EL (cell line): ENCODE measurements at regions not wholly inside any gene's neighbourhood (a gene's known extent, or its start where the extent isn't known, plus 50 kb on each side); places are given as distances from the start of the nearest gene placed in this dataset.
"Not testable (repeated sequence)": the region's sequence is repeated elsewhere in the genome, so short reads cannot be mapped to it uniquely, and the experiment has no call there.

Experiments
- DNase-seq: peaks from one replicate; pipeline ENCODE4 v3.0.0-alpha.2; 2016

- DNase-seq = no peak
Measured at GRCh38 chr5:105868038-105868780, 1802.5 kb downstream of the EFNA5 start.

DNA sequence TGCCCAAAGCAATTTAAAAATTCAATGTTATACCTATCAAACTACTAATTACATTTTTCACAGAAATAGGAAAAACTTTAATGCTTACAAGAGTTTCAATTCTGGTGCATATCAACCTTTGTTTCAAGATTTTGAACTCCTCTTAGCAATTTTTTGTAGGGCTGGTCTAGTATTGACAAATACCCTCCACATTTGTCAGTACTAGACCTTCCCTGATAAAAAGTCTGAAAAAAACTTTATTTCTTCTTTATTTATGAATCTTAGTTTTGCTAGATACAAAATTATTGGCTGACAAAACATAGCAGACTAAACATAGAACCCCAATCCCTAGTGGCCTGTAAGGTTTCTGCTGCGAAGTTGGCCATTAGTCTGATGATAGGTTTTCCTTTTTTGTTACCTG, 1804.9 kb downstream of the EFNA5 start:
- no peak for DNase-seq

DNA sequence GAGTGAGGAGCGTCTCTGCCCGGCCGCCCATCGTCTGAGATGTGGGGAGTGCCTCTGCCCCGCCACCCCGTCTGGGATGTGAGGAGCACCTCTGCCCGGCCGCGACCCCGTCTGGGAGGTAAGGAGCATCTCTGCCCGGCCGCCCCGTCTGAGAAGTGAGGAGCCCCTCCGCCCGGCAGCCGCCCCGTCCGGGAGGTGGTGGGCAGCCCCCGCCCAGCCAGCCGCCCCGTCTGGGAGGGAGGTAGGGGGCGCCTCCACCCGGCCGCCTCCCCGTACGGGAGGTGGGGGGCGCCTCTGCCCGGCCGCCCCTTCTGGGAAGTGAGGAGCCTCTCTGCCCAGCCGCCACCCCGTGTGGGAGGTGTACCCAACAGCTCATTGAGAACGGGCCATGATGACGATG, 1811.4 kb downstream of the EFNA5 start:
- DNase-seq = not testable (repeated sequence)

DNA sequence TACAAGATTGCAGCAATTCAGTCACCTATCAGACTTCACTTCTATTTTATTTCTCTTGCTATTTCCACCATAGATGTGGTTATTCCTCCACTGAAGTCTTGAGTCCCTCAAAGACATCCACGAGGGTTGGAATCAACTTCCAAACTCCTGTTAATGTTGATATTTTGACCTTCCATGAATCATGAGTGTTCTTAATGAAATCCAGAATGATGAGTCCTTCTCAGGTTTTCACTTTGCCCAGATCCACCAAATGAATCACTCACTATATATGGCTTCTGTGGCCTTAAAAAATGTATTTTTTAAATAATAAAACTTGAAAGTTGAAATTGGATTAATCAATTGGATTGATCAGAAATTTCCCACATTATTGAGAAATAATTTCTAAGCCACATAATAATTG, 1821.0 kb downstream of the EFNA5 start:
- no peak for DNase-seq

- DNase-seq = no peak
Measured at GRCh38 chr5:105840800-105841199, 1829.9 kb downstream of the EFNA5 start.

DNA sequence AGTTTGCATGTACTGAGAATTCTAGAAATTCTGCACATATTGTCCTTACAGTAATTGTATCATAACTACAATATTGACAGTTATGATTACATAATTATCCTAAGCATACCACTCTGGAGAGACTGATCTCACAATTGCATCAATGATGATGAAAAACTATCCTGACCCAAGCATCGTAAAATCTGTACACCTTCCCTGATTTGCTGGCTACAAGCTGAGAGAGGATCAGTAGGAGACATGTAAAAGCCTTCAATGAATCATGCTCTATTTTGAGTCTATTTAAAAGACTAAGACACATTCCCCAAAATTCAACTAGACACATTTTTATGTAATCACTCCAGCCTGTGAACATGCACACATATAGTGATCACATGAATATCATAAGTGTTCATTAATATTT, 1833.8 kb downstream of the EFNA5 start:
- no peak for DNase-seq

DNA sequence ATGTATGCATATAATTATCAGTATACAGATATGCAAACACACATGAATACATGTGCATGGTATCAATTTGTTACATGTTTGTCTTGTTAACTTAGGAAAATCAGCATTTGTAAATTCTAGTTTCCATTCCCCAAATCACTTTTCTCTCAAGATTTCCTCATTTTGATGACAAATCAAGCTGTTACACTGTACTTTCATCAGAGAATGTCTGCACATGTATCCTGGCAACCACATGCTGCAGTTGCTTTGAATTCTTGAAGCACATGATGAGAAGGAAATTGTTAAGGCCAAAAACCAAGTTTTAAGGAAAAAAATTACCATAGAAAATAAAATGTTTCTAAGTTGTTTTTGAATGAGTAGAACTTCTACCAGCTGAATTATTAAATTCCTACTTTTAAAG, 1834.5 kb downstream of the EFNA5 start:
- DNase-seq = no peak

- no peak for DNase-seq
Measured at GRCh38 chr5:105828821-105829220, 1841.9 kb downstream of the EFNA5 start.

DNA sequence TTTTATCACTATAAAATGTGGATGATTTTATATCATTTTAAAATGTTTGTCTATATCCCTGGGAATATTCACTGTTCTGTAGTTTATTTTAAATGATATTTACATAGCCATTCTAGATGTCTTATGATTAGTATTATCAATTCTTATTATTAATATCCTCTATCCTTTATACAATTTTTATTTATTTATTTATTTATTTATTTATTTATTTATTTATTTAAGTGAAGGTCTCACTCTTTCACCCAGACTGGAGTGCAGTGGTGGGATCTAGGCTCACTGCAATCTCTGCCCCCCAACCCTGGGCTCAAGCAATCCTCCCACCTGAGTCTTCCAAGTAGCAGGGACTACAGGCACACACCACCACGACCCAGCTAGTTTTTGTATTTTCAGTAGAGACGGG, 1848.9 kb downstream of the EFNA5 start:
- DNase-seq = no peak

DNA sequence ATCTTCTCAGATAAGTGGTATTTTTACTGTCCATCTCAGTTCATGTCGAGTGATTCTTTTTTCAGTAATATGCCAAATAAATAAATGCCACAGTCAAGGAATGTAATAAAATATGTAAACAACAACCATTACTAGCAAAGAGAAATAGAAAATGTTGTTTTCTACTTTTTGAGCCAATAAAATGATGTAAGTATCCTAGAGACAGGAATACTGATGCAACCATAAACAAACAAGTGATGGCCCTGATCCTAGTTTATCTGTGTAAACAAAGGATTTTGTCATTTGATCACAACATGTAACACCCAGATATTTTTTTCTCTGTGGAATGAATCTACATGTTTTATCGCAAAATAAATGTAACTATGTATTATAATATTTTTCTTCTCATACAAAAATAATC, 1852.8 kb downstream of the EFNA5 start:
- DNase-seq = no peak

DNA sequence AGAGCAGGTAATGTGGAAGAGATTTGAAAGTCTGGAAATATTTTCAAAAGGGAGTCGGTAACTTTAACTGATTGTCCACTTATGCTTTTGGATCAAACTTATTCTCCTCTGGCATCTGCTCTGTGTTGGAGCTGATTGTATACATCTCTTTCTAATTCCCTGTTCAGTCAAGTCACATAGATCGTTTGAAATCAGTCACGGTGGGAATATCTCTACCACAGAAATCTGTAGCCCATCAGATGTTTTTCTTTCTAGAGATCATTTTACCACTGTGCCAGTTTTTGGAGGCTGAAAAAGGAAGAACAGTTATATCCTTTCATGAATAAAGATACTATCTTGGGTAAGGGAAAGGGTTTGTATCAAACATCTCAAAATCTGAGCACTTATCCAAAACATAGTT, 1853.3 kb downstream of the EFNA5 start:
- DNase-seq = no peak

DNA sequence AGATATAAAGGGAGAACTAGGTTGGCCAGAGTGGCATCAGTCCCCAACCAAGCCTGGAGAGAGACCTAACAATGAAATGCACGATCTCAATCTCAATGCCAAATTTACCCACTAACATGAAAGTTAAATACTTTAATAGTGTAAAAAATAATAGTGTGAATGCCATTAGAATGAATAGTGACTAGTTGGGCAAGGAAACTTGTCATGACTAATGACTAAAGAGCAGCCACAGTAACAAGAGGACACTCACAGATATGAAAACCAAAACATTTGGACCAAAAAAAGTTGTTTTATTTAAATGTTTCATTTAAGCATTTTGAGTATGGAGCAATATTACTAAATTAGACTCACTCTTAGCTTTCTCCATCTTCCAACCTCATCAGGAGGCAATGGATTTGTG, 1853.8 kb downstream of the EFNA5 start:
- DNase-seq = no peak

- no peak for DNase-seq
Measured at GRCh38 chr5:105812304-105812703, 1858.4 kb downstream of the EFNA5 start.

GRCh38 chr5:105807951-105808350, 1862.8 kb downstream of the EFNA5 start:
- no peak for DNase-seq

- DNase-seq = no peak
Measured at GRCh38 chr5:105807290-105807689, 1863.4 kb downstream of the EFNA5 start.

DNA sequence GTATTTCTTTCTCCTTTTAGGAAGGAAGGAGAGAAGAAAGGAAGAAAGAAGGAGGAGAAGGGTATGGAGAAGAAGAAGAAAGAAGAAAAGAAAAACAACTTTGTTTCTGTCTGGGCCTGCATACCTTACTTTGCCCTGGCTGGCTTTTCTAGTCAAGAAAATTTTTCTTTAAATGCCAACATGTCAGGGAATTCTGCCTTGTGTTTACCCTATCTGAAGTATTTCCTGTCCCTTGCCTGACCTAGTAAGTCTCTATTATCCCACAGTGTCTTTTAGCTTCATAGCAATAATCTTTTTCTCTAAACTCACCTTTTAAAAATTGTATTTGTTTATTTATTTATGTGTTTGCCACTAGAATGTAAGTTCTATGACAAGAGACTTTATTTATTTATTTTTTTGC, 1864.1 kb downstream of the EFNA5 start:
- DNase-seq = no peak

GRCh38 chr5:105803431-105803830, 1867.3 kb downstream of the EFNA5 start:
- no peak for DNase-seq

DNA sequence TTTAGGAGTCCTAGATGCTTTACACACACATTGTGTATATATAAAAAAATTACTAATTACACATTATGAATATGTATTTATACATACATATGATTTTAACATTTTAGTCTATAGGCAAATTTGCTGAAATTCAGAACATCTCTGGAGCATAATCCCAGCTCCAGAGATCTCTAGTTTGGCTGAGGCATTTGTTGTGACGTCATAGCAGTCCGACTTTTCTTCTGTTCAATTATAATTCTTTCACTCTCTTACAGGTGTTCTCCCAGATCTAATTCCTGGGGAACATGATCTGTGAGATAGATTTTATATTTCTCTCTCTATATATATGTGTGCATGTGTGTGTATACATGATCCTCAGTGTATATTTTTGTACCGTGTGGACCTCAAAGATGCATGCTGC, 1876.2 kb downstream of the EFNA5 start:
- DNase-seq = no peak

DNA sequence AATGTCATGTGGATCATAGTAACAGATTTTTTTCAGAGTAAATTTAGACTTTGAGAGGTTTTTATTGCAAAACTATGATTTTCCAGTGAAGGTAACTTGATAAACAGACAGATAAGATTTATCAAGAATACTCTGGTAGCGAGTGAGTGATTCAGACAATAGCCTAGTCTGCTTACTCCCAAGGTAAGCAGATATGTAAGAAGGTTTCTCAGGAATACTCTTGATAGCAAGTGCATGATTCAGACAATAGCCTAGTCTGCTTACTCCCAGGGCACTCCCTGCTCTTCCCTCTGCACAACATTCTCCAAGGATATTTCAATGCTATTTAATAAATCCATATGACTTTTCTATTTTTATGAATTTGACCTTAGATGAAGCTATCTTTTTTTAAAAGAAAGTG, 1881.5 kb downstream of the EFNA5 start:
- no peak for DNase-seq

DNA sequence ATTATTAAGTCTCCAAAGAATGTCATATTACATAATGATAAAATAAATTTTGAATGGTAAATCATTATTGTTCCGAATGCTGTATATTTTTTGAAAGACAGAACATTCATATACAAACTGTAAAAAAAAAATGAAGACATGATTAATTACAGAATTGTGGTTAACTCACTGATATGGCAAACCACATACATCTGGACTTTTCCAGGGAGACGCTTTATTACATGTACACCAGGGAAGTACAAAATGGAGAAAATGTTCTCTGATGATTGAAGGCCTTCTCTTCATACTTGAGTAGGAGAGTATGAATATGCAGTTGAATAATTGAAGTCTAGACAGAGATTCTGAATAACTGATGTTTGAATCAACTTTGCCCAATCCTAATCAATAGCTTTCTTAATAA, 1886.9 kb downstream of the EFNA5 start:
- no peak for DNase-seq

- no peak for DNase-seq
Measured at GRCh38 chr5:105782501-105782900, 1888.2 kb downstream of the EFNA5 start.

DNA sequence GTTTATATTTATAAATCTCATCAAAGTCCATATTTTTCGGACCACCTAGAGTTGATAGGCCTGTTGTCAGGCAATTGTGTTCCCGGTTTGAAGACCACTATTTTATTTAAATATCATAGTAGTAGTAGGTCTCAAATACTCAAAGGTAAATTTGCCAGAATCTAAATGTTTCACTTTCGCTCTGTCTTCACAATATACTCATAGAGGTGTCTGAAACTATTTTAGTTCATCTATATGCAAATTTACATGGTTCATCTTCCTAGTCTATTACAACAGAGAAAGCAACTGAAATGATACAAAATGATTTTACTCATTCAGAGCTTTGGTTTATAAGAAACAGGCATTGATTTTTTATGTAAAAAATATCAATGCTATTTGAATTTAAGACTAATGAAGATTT, 1897.5 kb downstream of the EFNA5 start:
- DNase-seq = no peak

DNA sequence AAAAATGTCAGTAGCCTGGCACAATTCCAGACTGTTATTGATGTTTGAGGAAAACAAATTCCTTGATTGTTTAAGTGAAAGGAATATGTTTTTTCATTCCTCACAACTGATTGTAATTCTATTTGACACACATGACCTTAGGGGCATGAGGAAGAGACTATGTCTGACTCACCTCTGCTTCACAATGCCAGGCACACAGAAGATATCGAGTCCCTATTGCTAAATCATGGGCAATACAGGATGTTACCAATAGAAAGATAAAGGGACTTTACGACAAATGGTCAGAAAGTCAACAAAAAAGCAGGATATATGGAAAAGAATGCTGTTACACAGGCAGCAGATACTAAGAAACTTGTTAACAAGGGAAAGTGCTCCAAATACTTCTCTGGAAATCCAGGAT, 1903.5 kb downstream of the EFNA5 start:
- no peak for DNase-seq

DNA sequence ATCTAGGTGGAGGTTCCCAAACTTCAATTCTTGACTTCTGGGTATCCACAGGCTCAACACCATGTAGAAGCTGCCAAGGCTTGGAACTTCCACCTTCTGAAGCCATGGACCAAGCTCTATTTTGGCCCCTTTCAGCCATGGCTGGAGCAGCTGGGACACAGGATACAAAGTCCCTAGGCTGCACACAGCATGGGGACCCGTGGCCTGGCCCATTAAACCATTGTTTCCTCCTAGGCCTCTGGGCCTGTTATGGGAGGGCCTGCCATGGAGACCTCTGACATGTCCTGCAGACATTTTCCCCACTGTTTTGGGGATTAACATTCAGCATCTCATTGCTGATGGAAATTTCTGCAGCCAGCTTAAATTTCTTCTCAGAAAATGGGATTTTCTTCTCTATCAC, 1908.0 kb downstream of the EFNA5 start:
- DNase-seq = no peak

- no peak for DNase-seq
Measured at GRCh38 chr5:105754056-105754455, 1916.7 kb downstream of the EFNA5 start.

DNA sequence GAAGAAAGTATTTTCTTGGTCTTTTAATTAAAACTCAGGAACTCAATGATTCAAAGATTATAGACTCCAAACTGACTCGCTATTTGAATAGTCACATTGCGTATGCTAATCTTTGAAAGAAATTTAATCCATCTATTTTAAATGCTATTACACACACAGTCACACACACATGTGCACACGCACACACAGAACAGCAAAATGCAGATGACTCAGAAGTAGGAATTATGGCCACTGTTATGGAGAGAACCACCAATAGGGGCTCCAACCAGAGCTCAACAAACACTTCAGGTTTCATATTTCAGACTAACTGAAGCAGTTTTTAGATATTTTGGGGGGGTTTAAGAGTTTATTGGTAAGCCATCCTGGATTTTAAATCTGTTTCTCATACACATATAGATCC, 1917.9 kb downstream of the EFNA5 start:
- DNase-seq = no peak
